PC-9 (cell line): ENCODE measurements at regions not wholly inside any gene's neighbourhood (a gene's known extent, or its start where the extent isn't known, plus 50 kb on each side); places are given as distances from the start of the nearest gene placed in this dataset.

Experiments
- EZH2 ChIP-seq: fragments of 200-600 bp; sonication (generic); IDR thresholded peaks from 2 replicates; pipeline ENCODE4 v1.8.0; 2017; ENCODE audit warnings: antibody characterized with exemption, low read depth
- TF ChIP-seq, protein P1 (sequence below): fragments of 200-600 bp; sonication (generic); conservative IDR thresholded peaks from 2 replicates; pipeline ENCODE4 v1.6.1; 2017; ENCODE audit warnings: mixed run types, antibody characterized with exemption, mild to moderate bottlenecking, moderate library complexity

DNA sequence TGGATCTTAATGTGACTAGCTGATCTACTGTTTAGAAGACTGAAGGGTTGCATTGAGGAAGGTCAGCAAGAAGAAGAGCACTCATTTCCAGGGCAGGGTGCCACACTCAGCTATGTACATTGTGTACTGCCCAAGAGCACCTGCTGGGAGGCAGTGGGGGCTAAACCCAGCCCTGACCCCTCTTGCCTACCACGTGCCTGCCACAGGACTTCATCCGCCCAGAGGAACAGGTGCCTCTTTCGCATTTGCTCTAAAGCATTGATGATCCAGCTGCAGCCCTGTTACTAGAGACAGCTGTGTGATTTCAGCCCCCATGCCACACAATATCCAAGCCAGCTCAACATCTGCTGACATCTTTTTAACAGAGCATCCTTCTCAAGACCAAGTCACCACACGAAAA is 341.8 kb downstream of the LMX1A start:
- TF ChIP-seq, protein P1, sequence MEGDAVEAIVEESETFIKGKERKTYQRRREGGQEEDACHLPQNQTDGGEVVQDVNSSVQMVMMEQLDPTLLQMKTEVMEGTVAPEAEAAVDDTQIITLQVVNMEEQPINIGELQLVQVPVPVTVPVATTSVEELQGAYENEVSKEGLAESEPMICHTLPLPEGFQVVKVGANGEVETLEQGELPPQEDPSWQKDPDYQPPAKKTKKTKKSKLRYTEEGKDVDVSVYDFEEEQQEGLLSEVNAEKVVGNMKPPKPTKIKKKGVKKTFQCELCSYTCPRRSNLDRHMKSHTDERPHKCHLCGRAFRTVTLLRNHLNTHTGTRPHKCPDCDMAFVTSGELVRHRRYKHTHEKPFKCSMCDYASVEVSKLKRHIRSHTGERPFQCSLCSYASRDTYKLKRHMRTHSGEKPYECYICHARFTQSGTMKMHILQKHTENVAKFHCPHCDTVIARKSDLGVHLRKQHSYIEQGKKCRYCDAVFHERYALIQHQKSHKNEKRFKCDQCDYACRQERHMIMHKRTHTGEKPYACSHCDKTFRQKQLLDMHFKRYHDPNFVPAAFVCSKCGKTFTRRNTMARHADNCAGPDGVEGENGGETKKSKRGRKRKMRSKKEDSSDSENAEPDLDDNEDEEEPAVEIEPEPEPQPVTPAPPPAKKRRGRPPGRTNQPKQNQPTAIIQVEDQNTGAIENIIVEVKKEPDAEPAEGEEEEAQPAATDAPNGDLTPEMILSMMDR = no peak
- no peak for TF ChIP-seq EZH2
